HG02759 (cell line): ENCODE measurements at regions not wholly inside any gene's neighbourhood (a gene's known extent, or its start where the extent isn't known, plus 50 kb on each side); places are given as distances from the start of the nearest gene placed in this dataset.

Source experiments
- ATAC-seq: cut with Tn5 transposase; IDR thresholded peaks from one replicate; pipeline ENCODE4 v1.9.1; 2021; ENCODE audit warnings: mild to moderate bottlenecking, moderate library complexity; ENCODE audit not compliant: unreplicated experiment

GRCh38 chr7:41803569-41803968 is 100.7 kb upstream of the INHBA start:
- ATAC-seq = no peak

- ATAC-seq = no peak
Observed at GRCh38 chr7:41796331-41796730, 93.4 kb upstream of the INHBA start.

GRCh38 chr7:41795276-41795833 is 92.5 kb upstream of the INHBA start:
- ATAC-seq = no peak

DNA sequence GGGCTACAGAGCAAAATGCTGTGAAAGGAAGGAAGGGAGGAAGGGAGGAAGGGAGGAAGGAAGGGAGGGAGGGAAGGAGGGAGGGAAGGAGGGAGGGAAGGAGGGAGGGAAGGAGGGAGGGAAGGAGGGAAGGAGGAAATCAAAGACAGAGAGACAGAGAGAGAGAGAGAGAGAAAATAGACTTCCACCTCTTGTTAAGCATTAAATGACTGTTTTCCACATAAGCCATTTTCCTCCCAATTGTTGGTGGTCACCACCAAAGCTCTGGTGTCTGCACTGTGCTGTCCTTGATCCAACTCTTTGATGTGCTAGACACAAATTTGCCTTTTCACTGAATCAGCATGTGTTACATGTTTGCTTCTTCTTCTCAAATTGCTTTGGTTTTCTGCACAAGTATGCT is 90.7 kb upstream of the INHBA start:
- no peak for ATAC-seq

- ATAC-seq = no peak
Observed at GRCh38 chr7:41792120-41792519, 89.2 kb upstream of the INHBA start.

DNA sequence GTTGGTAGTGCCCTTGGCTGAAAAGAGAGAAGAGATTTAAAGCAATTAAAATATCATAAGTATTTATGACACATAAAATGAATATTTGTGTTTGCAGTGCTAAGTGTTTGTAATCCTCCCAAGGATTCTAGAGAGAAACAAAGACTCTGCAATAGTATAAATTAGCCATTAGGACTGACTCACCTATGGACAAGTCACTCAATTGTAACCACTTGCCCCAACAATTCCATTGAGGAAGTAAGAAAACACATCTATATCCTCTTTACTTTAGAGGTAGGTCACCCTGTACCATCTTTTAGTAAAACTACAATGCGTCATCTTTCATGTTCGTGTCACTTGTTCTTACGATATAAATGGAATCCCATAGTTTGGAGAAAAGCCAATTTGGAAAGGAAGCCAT is 85.7 kb upstream of the INHBA start:
- no peak for ATAC-seq

GRCh38 chr7:41787651-41788350 is 84.9 kb upstream of the INHBA start:
- no peak for ATAC-seq

DNA sequence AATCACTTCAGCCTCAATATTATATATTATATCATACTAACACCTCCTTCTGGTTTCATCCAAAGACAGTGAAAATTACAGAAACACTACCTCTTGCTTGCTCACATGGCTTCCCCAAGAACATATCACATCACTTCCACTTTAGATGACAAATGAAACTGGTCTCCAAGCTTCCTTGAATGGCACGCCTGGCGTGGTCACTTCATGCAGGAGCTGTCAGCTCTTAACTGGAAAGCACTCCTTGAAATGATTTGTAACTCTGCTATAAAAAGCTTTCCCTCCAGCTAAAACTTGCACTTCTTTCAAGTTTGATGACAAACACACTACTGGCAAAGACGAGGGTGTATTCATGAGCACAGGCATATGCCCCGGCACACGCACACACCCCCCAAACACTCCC is 84.1 kb upstream of the INHBA start:
- no peak for ATAC-seq

DNA sequence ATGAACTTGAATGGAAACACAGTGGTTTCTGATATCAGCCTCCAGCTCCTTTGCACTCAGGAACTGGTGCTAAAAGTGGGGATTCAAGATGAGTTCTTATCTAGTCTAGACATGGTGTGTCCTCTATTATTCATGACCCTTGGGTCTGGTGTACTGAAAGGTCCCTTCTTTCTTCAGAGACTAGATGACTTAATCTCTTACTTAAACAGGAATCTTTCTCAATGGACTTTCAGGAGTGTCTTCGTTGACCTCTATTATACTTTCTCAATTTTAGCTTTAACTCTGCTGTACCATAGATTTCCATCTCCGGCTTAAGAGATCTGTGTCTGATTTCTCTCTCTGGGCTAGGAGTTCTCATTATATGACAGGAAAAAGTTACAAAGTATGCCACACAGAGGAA is 83.5 kb upstream of the INHBA start:
- ATAC-seq = no peak

DNA sequence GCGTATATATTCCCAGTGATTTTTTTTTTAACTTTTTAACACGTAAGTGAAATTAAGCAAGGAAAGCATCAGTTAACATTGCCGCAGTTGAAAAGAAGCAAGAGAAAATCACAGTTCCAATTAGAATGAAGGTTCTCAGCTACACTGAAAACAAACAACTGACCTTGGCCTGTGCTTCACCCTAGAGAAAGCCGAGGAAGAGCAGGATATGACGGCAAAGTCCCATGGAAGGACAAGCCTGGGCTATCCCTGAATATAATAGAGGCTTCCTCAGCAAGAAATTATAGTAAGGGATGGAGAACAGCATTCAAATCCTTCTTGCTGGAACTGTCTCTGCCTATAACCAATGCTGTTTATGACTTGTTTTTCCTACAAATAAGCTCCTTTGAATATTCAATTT is 83.0 kb upstream of the INHBA start:
- no peak for ATAC-seq

GRCh38 chr7:41785265-41785664 is 82.4 kb upstream of the INHBA start:
- no peak for ATAC-seq

GRCh38 chr7:41779918-41780317 is 77.0 kb upstream of the INHBA start:
- ATAC-seq = no peak

DNA sequence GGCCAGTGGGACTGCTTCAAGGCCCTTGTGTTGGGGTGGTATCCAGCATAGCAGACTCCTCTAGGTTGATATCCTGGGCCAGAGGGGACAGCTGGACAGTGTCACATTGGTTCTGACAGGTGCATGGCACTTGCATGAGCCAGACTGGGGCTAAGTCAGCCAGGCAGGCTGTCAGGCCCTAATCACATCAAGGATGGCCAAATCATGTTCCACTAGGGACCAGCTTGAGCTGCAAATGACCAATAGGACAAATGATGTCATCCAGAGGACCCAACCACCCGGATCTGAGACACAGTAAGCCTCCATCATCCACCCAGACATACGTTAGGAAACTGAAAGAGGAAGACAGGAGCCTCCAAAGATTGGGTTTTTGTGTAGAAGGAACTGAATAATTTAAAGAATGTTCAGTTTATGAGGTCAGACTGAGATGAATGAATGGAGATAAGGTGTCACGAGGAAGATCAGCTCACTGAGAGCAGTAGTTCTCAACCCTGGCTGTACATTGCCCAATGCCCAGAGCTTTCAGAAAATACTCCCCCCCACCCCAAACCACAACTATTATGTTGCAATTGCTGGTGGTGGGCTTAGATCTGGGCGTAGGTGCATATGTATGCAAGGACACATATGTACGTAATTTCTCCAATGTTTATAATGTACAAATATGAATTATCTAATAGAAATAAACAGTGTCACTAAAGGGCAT is 75.2 kb upstream of the INHBA start:
- ATAC-seq = no peak

DNA sequence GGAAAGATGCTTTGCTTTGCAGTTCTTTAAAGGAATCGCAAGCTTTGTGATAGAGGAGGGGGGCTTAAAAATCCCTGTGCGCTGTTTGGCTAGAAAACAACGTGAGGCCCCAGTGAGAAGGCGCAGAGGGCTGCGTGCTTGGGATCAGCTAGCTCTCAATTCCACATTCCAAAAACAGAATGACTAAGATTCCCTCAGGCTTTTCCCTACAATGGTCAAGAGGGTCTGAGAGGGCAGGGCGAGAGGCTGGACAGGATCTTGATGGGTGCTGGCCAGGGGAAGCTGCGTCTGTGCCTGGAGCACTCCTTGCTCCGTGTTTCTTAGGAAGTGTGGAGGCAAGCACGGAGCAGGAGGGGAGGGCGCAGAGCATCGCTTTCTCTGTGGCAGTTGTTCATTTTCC is 72.1 kb upstream of the INHBA start:
- no peak for ATAC-seq

GRCh38 chr7:41773756-41774155 is 70.9 kb upstream of the INHBA start:
- no peak for ATAC-seq

GRCh38 chr7:41771717-41772116 is 68.8 kb upstream of the INHBA start:
- no peak for ATAC-seq

GRCh38 chr7:41769162-41769561 is 66.3 kb upstream of the INHBA start:
- no peak for ATAC-seq

- ATAC-seq = no peak
Observed at GRCh38 chr7:41763626-41764025, 60.7 kb upstream of the INHBA start.

- no peak for ATAC-seq
Observed at GRCh38 chr7:41762641-41763040, 59.8 kb upstream of the INHBA start.

- ATAC-seq = no peak
Observed at GRCh38 chr7:41760293-41760692, 57.4 kb upstream of the INHBA start.

DNA sequence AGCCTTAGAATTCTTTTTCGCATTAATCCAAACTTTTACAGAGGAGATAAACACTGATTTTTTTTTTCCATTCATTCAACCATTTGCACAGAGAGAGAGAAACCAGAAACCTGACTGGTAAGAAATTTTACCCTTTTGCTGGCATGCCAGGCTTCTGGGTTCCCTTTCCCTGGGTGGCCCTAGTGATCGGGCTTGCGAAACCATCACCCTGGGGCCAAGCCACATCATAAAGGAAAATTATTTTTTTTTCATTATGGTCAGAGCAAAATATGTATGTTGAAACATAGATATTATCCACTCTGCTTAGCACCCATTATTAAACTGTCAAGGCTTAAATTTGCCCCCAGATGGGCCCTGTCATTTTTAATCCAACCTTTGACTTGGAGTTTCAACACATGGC is 55.4 kb upstream of the INHBA start:
- ATAC-seq = no peak

DNA sequence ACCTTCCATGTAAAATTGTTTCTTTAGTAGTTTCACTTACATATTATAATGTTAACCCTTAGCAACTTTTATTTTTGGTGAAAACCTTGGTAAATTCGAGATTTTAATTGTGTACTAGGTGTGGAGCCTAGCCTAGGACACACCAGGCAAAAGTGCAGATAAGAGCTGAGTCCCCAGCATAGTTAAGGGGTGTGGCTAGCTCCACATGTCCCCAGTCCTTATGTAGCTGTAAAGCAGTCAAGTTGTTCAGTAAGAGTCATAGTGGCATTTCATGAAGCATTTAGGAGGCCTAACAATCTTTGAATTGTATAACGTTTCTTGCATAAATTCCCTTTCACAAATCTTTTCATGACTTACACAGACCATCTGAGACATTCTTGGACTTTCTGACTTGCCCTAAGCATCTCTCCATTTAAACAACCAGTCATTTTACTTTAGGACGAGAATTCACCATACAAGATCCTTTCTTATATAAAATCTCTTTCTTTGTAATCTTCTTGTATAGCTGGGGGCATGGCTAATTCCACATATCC is 53.8 kb upstream of the INHBA start:
- ATAC-seq = no peak
